Astrocyte (in vitro differentiated cells and primary cell): ENCODE measurements at regions not wholly inside any gene's neighbourhood (a gene's known extent, or its start where the extent isn't known, plus 50 kb on each side); places are given as distances from the start of the nearest gene placed in this dataset.

Source experiments
- EZH2 ChIP-seq: IDR thresholded peaks from 2 replicates; pipeline ENCODE4 v1.6.1; 2012; ENCODE audit warnings: mild to moderate bottlenecking, low read length, inconsistent platforms; ENCODE audit not compliant: insufficient read depth
- TF ChIP-seq, protein P1 (sequence below): IDR thresholded peaks from 2 replicates; pipeline ENCODE4 v1.5.1; 2011; ENCODE audit warnings: low read depth, mild to moderate bottlenecking, inconsistent platforms, low read length, moderate library complexity; ENCODE audit not compliant: insufficient read depth

DNA sequence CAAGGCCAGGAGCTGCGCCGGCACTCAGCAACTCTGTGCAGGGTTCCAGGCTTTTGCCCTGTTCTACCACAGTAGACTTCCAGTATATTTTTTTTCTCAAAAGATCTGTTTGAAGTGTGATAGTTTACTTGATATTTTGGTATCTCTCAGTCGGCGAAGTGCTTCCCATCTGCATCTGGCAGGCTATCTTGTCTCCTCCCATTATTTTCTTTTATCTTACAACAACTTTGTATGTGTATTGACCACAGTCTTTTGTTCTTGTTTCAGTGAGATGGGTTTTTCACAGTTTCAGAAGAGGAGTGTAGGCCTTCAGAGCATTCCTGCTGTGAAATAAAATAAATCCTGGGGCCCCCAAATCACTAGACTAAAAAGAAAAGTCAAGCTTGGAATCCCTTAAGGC, 292.9 kb downstream of the PTGER3 start:
- TF ChIP-seq, protein P1, sequence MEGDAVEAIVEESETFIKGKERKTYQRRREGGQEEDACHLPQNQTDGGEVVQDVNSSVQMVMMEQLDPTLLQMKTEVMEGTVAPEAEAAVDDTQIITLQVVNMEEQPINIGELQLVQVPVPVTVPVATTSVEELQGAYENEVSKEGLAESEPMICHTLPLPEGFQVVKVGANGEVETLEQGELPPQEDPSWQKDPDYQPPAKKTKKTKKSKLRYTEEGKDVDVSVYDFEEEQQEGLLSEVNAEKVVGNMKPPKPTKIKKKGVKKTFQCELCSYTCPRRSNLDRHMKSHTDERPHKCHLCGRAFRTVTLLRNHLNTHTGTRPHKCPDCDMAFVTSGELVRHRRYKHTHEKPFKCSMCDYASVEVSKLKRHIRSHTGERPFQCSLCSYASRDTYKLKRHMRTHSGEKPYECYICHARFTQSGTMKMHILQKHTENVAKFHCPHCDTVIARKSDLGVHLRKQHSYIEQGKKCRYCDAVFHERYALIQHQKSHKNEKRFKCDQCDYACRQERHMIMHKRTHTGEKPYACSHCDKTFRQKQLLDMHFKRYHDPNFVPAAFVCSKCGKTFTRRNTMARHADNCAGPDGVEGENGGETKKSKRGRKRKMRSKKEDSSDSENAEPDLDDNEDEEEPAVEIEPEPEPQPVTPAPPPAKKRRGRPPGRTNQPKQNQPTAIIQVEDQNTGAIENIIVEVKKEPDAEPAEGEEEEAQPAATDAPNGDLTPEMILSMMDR, result no peak
- TF ChIP-seq EZH2, result no peak
